HEK293T (cell line): ENCODE measurements at regions not wholly inside any gene's neighbourhood (a gene's known extent, or its start where the extent isn't known, plus 50 kb on each side); places are given as distances from the start of the nearest gene placed in this dataset.
"Not testable (repeated sequence)": the region's sequence is repeated elsewhere in the genome, so short reads cannot be mapped to it uniquely, and the experiment has no call there.

Experiments used
- ARNT ChIP-seq: fragments of 450-650 bp; IDR thresholded peaks from 2 replicates; pipeline ENCODE4 v1.6.1; 2017; ENCODE audit warnings: mild to moderate bottlenecking
- BHLHE40 ChIP-seq: fragments of 450-650 bp; IDR thresholded peaks from 2 replicates; pipeline ENCODE4 v1.6.1; 2016; ENCODE audit warnings: mild to moderate bottlenecking, moderate library complexity, borderline replicate concordance
- CTBP1 ChIP-seq: fragments of 450-650 bp; IDR thresholded peaks from 2 replicates; pipeline ENCODE4 v1.6.1; 2016; ENCODE audit warnings: borderline replicate concordance
- ELF4 ChIP-seq: fragments of 450-650 bp; IDR thresholded peaks from 2 replicates; pipeline ENCODE4 v1.6.1; 2017; ENCODE audit warnings: antibody characterized with exemption
- FOXK2 ChIP-seq: fragments of 450-650 bp; IDR thresholded peaks from 2 replicates; pipeline ENCODE4 v1.6.1; 2016; ENCODE audit warnings: mild to moderate bottlenecking
- FOXM1 ChIP-seq: fragments of 450-650 bp; IDR thresholded peaks from 2 replicates; pipeline ENCODE4 v1.6.1; 2017; ENCODE audit warnings: mild to moderate bottlenecking, borderline replicate concordance
- HDGF ChIP-seq: fragments of 450-650 bp; IDR thresholded peaks from 2 replicates; pipeline ENCODE4 v1.6.1; 2017; ENCODE audit warnings: antibody characterized with exemption, borderline replicate concordance
- L3MBTL2 ChIP-seq: fragments of 450-650 bp; conservative IDR thresholded peaks from 2 replicates; pipeline ENCODE4 v1.6.1; 2016; ENCODE audit warnings: mild to moderate bottlenecking
- NFRKB ChIP-seq: fragments of 450-650 bp; IDR thresholded peaks from 2 replicates; pipeline ENCODE4 v1.6.1; 2016; ENCODE audit warnings: mild to moderate bottlenecking, moderate library complexity
- SP1 ChIP-seq: fragments of 450-650 bp; IDR thresholded peaks from 2 replicates; pipeline ENCODE4 v1.6.1; 2017
- SUZ12 ChIP-seq: fragments of 450-650 bp; IDR thresholded peaks from 2 replicates; pipeline ENCODE4 v1.6.1; 2016; ENCODE audit warnings: mild to moderate bottlenecking
- ZNF384 ChIP-seq: fragments of 450-650 bp; IDR thresholded peaks from 2 replicates; pipeline ENCODE4 v1.6.1; 2016
- TF ChIP-seq, protein P1 (sequence below): fragments of 450-650 bp; IDR thresholded peaks from 2 replicates; pipeline ENCODE4 v1.6.1; 2016

DNA sequence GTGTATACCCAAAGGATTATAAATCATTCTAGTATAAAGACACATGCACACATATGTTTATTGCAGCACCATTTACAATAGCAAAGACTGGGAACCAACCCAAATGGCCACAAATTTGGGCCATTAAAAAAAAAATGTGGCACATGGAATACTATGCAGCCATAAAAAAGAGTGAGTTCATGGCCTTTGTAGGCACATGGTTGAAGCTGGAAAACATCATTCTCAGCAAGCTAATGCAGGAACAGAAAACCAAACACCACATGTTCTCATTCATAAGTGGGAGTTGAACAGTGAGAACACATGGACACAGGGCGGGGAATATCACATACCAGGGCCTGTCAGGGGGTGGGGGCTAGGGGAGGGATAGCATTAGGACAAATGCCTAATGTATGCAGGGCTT is 322.3 kb upstream of the SLC16A7 start:
- TF ChIP-seq HDGF, FOXK2, SP1, ELF4, SUZ12, ARNT, L3MBTL2, BHLHE40, FOXM1, CTBP1, NFRKB, ZNF384: not testable (repeated sequence)
- TF ChIP-seq, protein P1, sequence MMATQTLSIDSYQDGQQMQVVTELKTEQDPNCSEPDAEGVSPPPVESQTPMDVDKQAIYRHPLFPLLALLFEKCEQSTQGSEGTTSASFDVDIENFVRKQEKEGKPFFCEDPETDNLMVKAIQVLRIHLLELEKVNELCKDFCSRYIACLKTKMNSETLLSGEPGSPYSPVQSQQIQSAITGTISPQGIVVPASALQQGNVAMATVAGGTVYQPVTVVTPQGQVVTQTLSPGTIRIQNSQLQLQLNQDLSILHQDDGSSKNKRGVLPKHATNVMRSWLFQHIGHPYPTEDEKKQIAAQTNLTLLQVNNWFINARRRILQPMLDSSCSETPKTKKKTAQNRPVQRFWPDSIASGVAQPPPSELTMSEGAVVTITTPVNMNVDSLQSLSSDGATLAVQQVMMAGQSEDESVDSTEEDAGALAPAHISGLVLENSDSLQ, result not testable (repeated sequence)
